Mesothelial cell of epicardium (in vitro differentiated cells): ENCODE measurements at regions not wholly inside any gene's neighbourhood (a gene's known extent, or its start where the extent isn't known, plus 50 kb on each side); places are given as distances from the start of the nearest gene placed in this dataset.
A peak's percentile ranks its signal among the peaks of the same experiment; 100 is the strongest.

Source experiments
- DNase-seq, 2 experiments: peaks; one replicate each; pipeline ENCODE4 v3.0.0; 2021; ENCODE audit warnings: low spot score in 2 of 2; ENCODE audit not compliant: unreplicated experiment in 2 of 2
- H3K27ac Mint-ChIP-seq: 2 replicates; pipeline ENCODE4 v1.8.0; 2021; ENCODE audit warnings: mixed read lengths
- H3K27me3 Mint-ChIP-seq: 2 replicates; pipeline ENCODE4 v1.8.0; 2021; ENCODE audit warnings: low read depth, mixed read lengths
- H3K36me3 Mint-ChIP-seq: 2 replicates; pipeline ENCODE4 v1.8.0; 2021; ENCODE audit warnings: mixed read lengths
- H3K4me1 Mint-ChIP-seq: 2 replicates; pipeline ENCODE4 v1.8.0; 2021; ENCODE audit warnings: mixed read lengths
- H3K4me3 Mint-ChIP-seq: 2 replicates; pipeline ENCODE4 v1.8.0; 2021; ENCODE audit warnings: mild to moderate bottlenecking, moderate library complexity, mixed read lengths
- H3K9me3 Mint-ChIP-seq: 2 replicates; pipeline ENCODE4 v1.8.0; 2021; ENCODE audit warnings: mixed read lengths
- TF ChIP-seq, protein P1 (sequence below): fragments of 200-600 bp; sonication (generic); IDR thresholded peaks from one replicate; pipeline ENCODE4 v1.5.0; 2021; ENCODE audit warnings: antibody characterized with exemption; ENCODE audit not compliant: unreplicated experiment

DNA sequence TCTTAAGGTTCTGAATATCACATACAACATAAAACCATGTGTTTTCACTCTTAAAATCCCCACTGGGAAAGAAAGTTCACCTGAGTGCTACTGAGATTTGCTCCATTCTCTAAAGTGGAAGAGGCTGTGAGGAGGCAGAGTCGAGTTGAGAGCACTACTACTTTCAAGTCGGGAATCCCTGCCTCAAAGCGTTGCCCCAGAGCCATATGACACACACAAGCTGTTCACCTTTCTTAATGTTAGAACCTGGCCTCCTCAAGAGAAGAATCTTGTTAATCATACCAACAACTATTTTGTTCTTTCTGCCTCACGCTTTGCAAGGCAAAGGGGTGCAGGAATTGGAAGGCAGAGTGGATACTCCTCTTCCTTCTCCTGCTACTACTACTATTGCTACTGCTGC, 149.7 kb upstream of the DAAM1 start:
- Mint-ChIP-seq H3K27ac (no peak overlapping the region), H3K4me3 (no peak overlapping the region), H3K36me3 (no peaks in the 10 kb centered on the region), H3K9me3 (peaks cover 13% of the 10 kb centered on the region), H3K4me1 (no peaks in the 10 kb centered on the region), H3K27me3 (no peaks in the 10 kb centered on the region)
- no peak for DNase-seq
- TF ChIP-seq, protein P1, sequence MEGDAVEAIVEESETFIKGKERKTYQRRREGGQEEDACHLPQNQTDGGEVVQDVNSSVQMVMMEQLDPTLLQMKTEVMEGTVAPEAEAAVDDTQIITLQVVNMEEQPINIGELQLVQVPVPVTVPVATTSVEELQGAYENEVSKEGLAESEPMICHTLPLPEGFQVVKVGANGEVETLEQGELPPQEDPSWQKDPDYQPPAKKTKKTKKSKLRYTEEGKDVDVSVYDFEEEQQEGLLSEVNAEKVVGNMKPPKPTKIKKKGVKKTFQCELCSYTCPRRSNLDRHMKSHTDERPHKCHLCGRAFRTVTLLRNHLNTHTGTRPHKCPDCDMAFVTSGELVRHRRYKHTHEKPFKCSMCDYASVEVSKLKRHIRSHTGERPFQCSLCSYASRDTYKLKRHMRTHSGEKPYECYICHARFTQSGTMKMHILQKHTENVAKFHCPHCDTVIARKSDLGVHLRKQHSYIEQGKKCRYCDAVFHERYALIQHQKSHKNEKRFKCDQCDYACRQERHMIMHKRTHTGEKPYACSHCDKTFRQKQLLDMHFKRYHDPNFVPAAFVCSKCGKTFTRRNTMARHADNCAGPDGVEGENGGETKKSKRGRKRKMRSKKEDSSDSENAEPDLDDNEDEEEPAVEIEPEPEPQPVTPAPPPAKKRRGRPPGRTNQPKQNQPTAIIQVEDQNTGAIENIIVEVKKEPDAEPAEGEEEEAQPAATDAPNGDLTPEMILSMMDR: no peak

DNA sequence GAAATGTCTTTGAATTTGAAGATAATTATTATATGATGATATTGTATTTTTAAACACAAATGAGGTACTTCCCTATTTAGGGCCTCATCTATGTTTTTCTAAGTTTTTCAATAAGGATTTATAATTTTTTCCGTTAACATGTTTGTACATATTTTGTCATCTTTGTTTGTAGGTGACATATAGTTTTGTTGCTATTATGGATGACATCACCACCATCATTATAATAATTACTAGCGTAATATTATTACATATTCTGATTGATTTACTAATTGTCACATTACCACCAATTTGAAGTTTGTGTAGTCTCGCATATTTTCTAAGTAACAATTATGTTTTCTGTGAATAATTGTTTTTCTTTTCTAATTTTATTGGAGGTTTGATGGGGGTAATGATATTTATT, 147.2 kb upstream of the DAAM1 start:
- H3K27me3 Mint-ChIP-seq: no peaks in the 10 kb centered on the region
- DNase-seq: no peak
- H3K27ac Mint-ChIP-seq: no peak overlapping the region
- H3K36me3 Mint-ChIP-seq: peaks cover 1% of the 10 kb centered on the region
- H3K9me3 Mint-ChIP-seq: peaks cover 28% of the 10 kb centered on the region
- TF ChIP-seq, protein P1: no peak
- no peaks in the 10 kb centered on the region for H3K4me1 Mint-ChIP-seq
- H3K4me3 Mint-ChIP-seq: no peak overlapping the region

DNA sequence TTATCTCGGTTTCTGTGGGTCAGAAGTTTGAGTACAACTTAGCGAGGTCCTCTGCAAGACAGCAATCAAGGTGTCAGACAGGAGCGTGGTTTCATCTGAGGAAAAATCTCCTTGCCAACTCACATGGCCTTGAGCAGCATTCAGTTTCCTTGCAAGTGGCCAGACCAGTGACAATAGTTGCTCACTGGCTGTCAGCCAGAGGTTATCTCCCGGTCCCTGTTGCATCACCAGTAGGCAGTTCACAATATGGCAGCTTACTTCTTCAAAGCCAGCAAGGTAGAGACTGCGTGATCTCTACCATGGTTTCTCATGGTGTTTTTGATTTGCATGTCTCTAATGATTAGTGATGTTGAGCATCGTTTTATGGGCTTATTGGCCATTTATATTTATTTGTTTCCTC, 143.8 kb upstream of the DAAM1 start:
- TF ChIP-seq, protein P1: no peak
- no peak overlapping the region for H3K4me3 Mint-ChIP-seq
- no peak for DNase-seq
- H3K9me3 Mint-ChIP-seq: peaks cover 41% of the 10 kb centered on the region
- no peak overlapping the region for H3K27ac Mint-ChIP-seq
- H3K36me3 Mint-ChIP-seq: peaks cover 1% of the 10 kb centered on the region
- no peaks in the 10 kb centered on the region for H3K27me3 Mint-ChIP-seq
- H3K4me1 Mint-ChIP-seq: no peaks in the 10 kb centered on the region

DNA sequence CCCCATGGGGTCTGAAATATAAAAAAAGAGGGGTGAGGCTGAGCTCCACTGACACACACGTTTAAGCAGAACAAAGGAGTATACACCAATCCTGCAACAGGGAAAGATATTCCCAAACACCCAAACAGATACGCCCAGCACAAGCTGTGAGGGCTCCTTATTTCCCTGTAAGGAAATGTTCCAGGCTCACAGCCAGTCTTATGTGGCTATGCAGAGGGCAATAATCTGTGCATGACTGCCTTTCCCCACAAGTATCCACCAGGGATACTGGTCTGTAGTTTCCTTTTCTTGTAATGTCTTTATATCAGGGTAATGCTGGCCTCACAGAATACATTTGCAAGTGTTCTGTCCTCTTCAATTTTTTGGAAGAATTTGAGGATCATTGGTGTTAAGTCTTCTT, 141.7 kb upstream of the DAAM1 start:
- peaks cover 41% of the 10 kb centered on the region for H3K9me3 Mint-ChIP-seq
- TF ChIP-seq, protein P1: no peak
- H3K27me3 Mint-ChIP-seq: no peaks in the 10 kb centered on the region
- H3K27ac Mint-ChIP-seq: no peak overlapping the region
- no peaks in the 10 kb centered on the region for H3K4me1 Mint-ChIP-seq
- H3K36me3 Mint-ChIP-seq: peaks cover 1% of the 10 kb centered on the region
- no peak overlapping the region for H3K4me3 Mint-ChIP-seq
- no peak for DNase-seq

DNA sequence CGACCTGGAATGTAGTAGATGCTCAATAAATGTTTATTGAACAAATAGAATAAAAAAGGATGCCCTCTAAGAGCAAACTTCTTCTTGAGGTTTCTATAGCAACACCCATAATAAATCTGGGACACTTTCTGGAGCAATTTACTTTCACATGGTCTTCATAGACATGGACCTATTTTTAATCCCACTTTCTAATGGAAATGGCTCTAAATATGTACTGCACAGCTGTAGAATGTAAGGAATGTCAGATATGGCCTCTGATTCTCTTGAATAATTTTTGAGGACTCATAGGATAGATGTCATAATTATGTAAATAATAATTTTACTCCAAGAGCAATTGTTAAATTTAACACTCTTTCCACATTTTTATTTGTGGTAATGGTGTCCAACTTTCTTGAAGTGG, 133.5 kb upstream of the DAAM1 start:
- no peaks in the 10 kb centered on the region for H3K36me3 Mint-ChIP-seq
- no peak for DNase-seq
- no peak overlapping the region for H3K27ac Mint-ChIP-seq
- H3K9me3 Mint-ChIP-seq: peaks cover 6% of the 10 kb centered on the region
- H3K27me3 Mint-ChIP-seq: no peaks in the 10 kb centered on the region
- no peak overlapping the region for H3K4me3 Mint-ChIP-seq
- no peaks in the 10 kb centered on the region for H3K4me1 Mint-ChIP-seq
- TF ChIP-seq, protein P1: no peak

DNA sequence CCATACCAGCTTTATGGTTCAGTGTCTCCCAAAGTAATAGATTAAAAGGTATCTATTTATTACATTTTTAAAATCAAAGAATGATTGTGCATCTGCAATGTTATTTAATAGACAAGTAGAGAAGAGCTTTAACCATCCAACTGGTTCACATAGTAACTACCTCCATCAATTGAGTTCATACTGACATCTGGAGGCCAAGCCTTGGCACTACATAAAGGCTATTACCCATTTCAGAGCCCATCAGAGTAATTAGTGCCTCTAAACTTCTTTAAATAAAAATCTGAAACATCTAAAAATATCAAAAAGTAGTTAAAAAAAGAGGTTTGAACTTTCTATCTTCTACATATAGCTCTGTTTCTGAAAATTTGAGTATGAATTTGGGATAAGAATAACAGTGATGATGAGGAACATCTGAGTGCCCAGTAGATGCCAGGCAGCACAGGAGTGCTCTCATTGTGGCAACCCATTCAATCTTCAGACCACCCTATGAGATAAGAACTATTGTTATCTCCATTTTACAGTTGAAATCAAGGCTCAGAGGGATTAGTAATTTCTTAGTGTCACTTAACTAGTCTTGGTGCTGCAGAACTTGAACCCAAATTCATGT, 132.9 kb upstream of the DAAM1 start:
- peaks cover 12% of the 10 kb centered on the region for H3K9me3 Mint-ChIP-seq
- H3K27me3 Mint-ChIP-seq: no peaks in the 10 kb centered on the region
- H3K4me3 Mint-ChIP-seq: no peak overlapping the region
- TF ChIP-seq, protein P1: peak; percentile 51
- no peak for DNase-seq
- no peaks in the 10 kb centered on the region for H3K4me1 Mint-ChIP-seq
- H3K27ac Mint-ChIP-seq: no peak overlapping the region
- no peaks in the 10 kb centered on the region for H3K36me3 Mint-ChIP-seq
